ENCODE measurements at regions not wholly inside any gene's neighbourhood (a gene's known extent, or its start where the extent isn't known, plus 50 kb on each side); places are given as distances from the start of the nearest gene placed in this dataset.

DNA sequence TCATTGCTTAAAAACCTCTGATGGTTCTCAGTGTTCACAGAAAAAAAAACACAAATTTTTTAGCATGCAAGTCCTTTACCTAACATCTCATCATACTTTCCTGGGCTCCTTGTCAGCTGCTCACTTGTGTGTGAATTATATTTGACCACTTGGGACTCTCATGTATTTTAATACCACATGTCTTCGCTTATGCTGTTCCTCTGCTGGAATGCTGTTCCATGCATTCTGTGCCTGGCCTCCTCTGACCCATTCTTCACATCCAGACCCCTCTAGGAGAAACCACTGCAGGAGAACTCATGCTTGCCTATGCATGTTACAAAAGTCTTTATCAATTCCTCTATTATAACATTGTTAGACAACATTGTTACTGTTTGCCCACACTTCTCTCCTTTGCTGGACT is 157.6 kb downstream of the PDGFRA start:
- TF ChIP-seq, protein P1, sequence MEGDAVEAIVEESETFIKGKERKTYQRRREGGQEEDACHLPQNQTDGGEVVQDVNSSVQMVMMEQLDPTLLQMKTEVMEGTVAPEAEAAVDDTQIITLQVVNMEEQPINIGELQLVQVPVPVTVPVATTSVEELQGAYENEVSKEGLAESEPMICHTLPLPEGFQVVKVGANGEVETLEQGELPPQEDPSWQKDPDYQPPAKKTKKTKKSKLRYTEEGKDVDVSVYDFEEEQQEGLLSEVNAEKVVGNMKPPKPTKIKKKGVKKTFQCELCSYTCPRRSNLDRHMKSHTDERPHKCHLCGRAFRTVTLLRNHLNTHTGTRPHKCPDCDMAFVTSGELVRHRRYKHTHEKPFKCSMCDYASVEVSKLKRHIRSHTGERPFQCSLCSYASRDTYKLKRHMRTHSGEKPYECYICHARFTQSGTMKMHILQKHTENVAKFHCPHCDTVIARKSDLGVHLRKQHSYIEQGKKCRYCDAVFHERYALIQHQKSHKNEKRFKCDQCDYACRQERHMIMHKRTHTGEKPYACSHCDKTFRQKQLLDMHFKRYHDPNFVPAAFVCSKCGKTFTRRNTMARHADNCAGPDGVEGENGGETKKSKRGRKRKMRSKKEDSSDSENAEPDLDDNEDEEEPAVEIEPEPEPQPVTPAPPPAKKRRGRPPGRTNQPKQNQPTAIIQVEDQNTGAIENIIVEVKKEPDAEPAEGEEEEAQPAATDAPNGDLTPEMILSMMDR (IDR thresholded peaks at IDR 0.05): no peak
- no peak for TF ChIP-seq EZH2 (IDR thresholded peaks at IDR 0.05)

Measured in neural progenitor cell (in vitro differentiated cells).